Endothelial cell of umbilical vein (primary cell): ENCODE measurements at regions not wholly inside any gene's neighbourhood (a gene's known extent, or its start where the extent isn't known, plus 50 kb on each side); places are given as distances from the start of the nearest gene placed in this dataset.

Source experiments
- BruUV-seq: library from RNA; stranded (reverse); fragments of 400-500 nt; replicated peaks from 2 replicates; lab custom pipeline; 2021; lab: Mats Ljungman, UMichigan
- CTCF ChIA-PET: fragments of 300-600, 350-600 bp; sonication (Branson Sonifier 250); formaldehyde crosslinking; loops from one replicate; lab custom pipeline; 2021; ENCODE audit warnings: antibody characterized with exemption, inconsistent platforms; lab: Charles Lee
- POLR2A ChIA-PET: fragments of 300-600, 350-600 bp; sonication (Branson Sonifier 250); formaldehyde crosslinking; loops from one replicate; lab custom pipeline; 2021; ENCODE audit warnings: antibody characterized with exemption, inconsistent platforms; lab: Charles Lee
- DNase-seq: peaks from one replicate; pipeline ENCODE4 v3.0.0-alpha.2; 2011; ENCODE audit warnings: low read depth, low spot score
- FAIRE-seq: peaks from 2 replicates; lab custom pipeline; 2011; peaks lifted over from hg19 to GRCh38; lab: Jason Lieb, UNC
- H2AFZ ChIP-seq: 2 replicates; pipeline ENCODE4 v1.6.0; 2012; ENCODE audit warnings: low read depth, low read length, control low read depth, inconsistent platforms
- H3K27ac ChIP-seq: 2 replicates; pipeline ENCODE4 v1.5.1; 2011; ENCODE audit warnings: low read depth, mild to moderate bottlenecking, control low read depth, low read length, moderate library complexity; ENCODE audit not compliant: insufficient read depth
- H3K27me3 ChIP-seq, 2 experiments: 2 replicates each; pipeline versions ENCODE4 v1.6.0 to v1.6.1; 2011; ENCODE audit warnings: low read length in 2 of 2, mixed read lengths in 1 of 2; ENCODE audit not compliant: control insufficient read depth in 2 of 2, insufficient read depth in 2 of 2
- H3K36me3 ChIP-seq, 2 experiments: 2 replicates in 1 of 2; 3 replicates in 1 of 2; pipeline ENCODE4 v1.5.1; 2011; ENCODE audit warnings: low read length in 2 of 2, mild to moderate bottlenecking in 1 of 2, moderate library complexity in 1 of 2; ENCODE audit not compliant: control insufficient read depth in 2 of 2, insufficient read depth in 2 of 2; ENCODE audit errors: extremely low read depth in 1 of 2
- H3K4me1 ChIP-seq: 3 replicates; pipeline ENCODE4 v1.5.1; 2011; ENCODE audit warnings: mild to moderate bottlenecking, low read length; ENCODE audit not compliant: control insufficient read depth, insufficient read depth; ENCODE audit errors: extremely low read depth
- H3K4me2 ChIP-seq: 2 replicates; pipeline ENCODE4 v1.6.1; 2011; ENCODE audit warnings: low read length, control low read depth, mixed read lengths; ENCODE audit not compliant: insufficient read depth
- H3K4me3 ChIP-seq, 3 experiments: fragments of 200-600 bp in 1 of 3; sonication (generic), shearing (Covaris generic) in 1 of 3; replicated peaks in 1 of 3; 2 replicates each; pipeline ENCODE4 v1.5.1; 2011 to 2016; ENCODE audit warnings: control low read depth in 3 of 3, low read length in 3 of 3, mild to moderate bottlenecking in 2 of 3, inconsistent platforms in 1 of 3, low read depth in 1 of 3, moderate library complexity in 1 of 3; ENCODE audit not compliant: insufficient read depth in 1 of 3
- H3K79me2 ChIP-seq: 2 replicates; pipeline ENCODE4 v1.6.0; 2012; ENCODE audit warnings: low read length, inconsistent platforms; ENCODE audit not compliant: control insufficient read depth, insufficient read depth
- H3K9ac ChIP-seq: replicated peaks from 2 replicates; pipeline ENCODE3; 2011; ENCODE audit warnings: low read length, control low read depth; ENCODE audit not compliant: insufficient read depth; ENCODE audit errors: extremely low read depth
- H3K9me1 ChIP-seq: replicated peaks from 3 replicates; pipeline ENCODE4 v1.6.0; 2011; ENCODE audit warnings: mild to moderate bottlenecking, low read length; ENCODE audit not compliant: control insufficient read depth, insufficient read depth; ENCODE audit errors: extremely low read depth
- H3K9me3 ChIP-seq: replicated peaks from 2 replicates; pipeline ENCODE4 v1.5.1; 2012; ENCODE audit warnings: low read length, inconsistent platforms; ENCODE audit not compliant: control insufficient read depth, insufficient read depth
- H4K20me1 ChIP-seq: replicated peaks from 2 replicates; pipeline ENCODE3; 2011; ENCODE audit warnings: mild to moderate bottlenecking, low read length; ENCODE audit not compliant: control insufficient read depth, insufficient read depth; ENCODE audit errors: extremely low read depth
- CTCF ChIP-seq, 2 donors: IDR thresholded peaks; 1 replicate in 1 of 2; 2 replicates in 1 of 2; pipeline ENCODE4 v1.5.1; 2011; ENCODE audit warnings: low read length in 2 of 2, mild to moderate bottlenecking in 2 of 2, moderate library complexity in 2 of 2, control low read depth in 1 of 2, inconsistent platforms in 1 of 2, low read depth in 1 of 2; ENCODE audit not compliant: insufficient read depth in 1 of 2; ENCODE audit errors: extremely low read depth in 1 of 2
- EZH2 ChIP-seq: IDR thresholded peaks from 2 replicates; pipeline ENCODE4 v1.6.1; 2012; ENCODE audit warnings: borderline replicate concordance, low read depth, mild to moderate bottlenecking, moderate library complexity, low read length, inconsistent platforms; ENCODE audit not compliant: severe bottlenecking
- FOS ChIP-seq: IDR thresholded peaks from 2 replicates; pipeline ENCODE4 v1.6.1; 2011; ENCODE audit warnings: mild to moderate bottlenecking, low read length, moderate library complexity, borderline replicate concordance; ENCODE audit not compliant: insufficient read depth
- JUN ChIP-seq: IDR thresholded peaks from 2 replicates; pipeline ENCODE4 v1.6.1; 2011; ENCODE audit warnings: borderline replicate concordance, low read depth; ENCODE audit not compliant: insufficient read length, insufficient read depth
- MAX ChIP-seq: IDR thresholded peaks from 2 replicates; pipeline ENCODE4 v1.6.1; 2011; ENCODE audit not compliant: insufficient read depth, insufficient read length
- MYC ChIP-seq: IDR thresholded peaks from one replicate; pipeline ENCODE4 v1.6.1; 2011; ENCODE audit warnings: mild to moderate bottlenecking, low read depth, low read length
- POLR2A ChIP-seq: IDR thresholded peaks from 2 replicates; pipeline ENCODE4 v1.6.1; 2012; ENCODE audit warnings: low read depth, mild to moderate bottlenecking, control low read depth, low read length
- POLR2AphosphoS5 ChIP-seq: IDR thresholded peaks from 2 replicates; pipeline ENCODE4 v1.6.1; 2012; ENCODE audit warnings: low read depth, mild to moderate bottlenecking, control low read depth, low read length, moderate library complexity; ENCODE audit not compliant: insufficient read depth
- dilution Hi-C: fragments of 300-500 bp; cut with MboI; formaldehyde crosslinking; loops from one replicate; pipeline ENCODE4 v1.15.0; 2019; ENCODE audit warnings: low sequenced_read_pairs; ENCODE audit not compliant: extremely low pct_ligation_motif_present
- intact Hi-C: fragments of 100-400 bp; cut with micrococcal nuclease; formaldehyde crosslinking; loops from one replicate; pipeline ENCODE4 v1.10.0; 2022

DNA sequence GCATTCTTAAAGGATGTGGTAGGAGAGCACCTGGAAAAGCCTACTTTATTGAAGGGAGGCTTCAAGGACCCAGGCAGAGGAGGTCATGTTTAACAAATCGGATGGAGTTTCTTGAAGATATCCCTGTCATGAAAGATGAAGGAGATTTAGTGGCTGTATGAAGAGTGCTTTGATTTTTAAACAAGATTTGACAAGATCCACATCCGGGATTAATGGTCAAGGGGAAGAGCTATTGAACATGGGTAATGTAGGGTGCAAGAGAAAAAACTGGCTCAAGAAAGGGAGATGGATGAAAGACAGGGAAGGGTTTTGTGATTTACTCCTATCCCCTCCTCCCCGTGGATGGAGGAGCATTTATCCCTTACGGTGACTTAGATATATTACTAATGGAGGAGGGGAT is 113.1 kb upstream of the OSR1 start:
- BruUV-seq = no TSS peak
- H3K27me3 ChIP-seq = no peaks in the 10 kb centered on the region
- no peak overlapping the region for H3K4me2 ChIP-seq
- FAIRE-seq (no peak), DNase-seq (no peak)
- H3K4me1 ChIP-seq = no peaks in the 10 kb centered on the region
- H3K79me2 ChIP-seq = no peaks in the 10 kb centered on the region
- dilution Hi-C loops (no loop called here), intact Hi-C loops (no loop called here)
- no peaks in the 10 kb centered on the region for H4K20me1 ChIP-seq
- no peak overlapping the region for H3K9ac ChIP-seq
- H2AFZ ChIP-seq = no peak overlapping the region
- H3K9me1 ChIP-seq = no peaks in the 10 kb centered on the region
- CTCF ChIA-PET = no interaction called here
- TF ChIP-seq JUN (no peak), EZH2 (no peak), MAX (no peak), POLR2A (no peak), CTCF (IDR thresholded peaks at IDR 0.05; ENCODE audit: extremely low read depth in 1 of 2, insufficient read depth in 1 of 2, low read depth in 1 of 2, low read length in 2 of 2) (no peak), MYC (no peak), POLR2AphosphoS5 (no peak), FOS (no peak)
- H3K9me3 ChIP-seq = no peaks in the 10 kb centered on the region
- POLR2A ChIA-PET = no interaction called here
- H3K27ac ChIP-seq = no peak overlapping the region
- no peak overlapping the region for H3K4me3 ChIP-seq
- H3K36me3 ChIP-seq = no peaks in the 10 kb centered on the region
